Sigmoid colon (tissue), 3 donors: ENCODE measurements at regions not wholly inside any gene's neighbourhood (a gene's known extent, or its start where the extent isn't known, plus 50 kb on each side); places are given as distances from the start of the nearest gene placed in this dataset.

Experiments used
- CTCF ChIP-seq, 4 experiments: fragments of 450-650 bp in 3 of 4; fragments of 200-600 bp in 1 of 4; IDR thresholded peaks; one replicate each; pipeline ENCODE4 v1.5.1; 2016 to 2019; ENCODE audit warnings: antibody characterized with exemption in 4 of 4, mild to moderate bottlenecking in 3 of 4, moderate library complexity in 2 of 4
- POLR2A ChIP-seq, 2 donors: fragments of 450-650 bp; IDR thresholded peaks; one replicate each; pipeline ENCODE4 v1.6.1; 2016; ENCODE audit warnings: antibody characterized with exemption in 2 of 2, mild to moderate bottlenecking in 2 of 2, moderate library complexity in 2 of 2

- TF ChIP-seq POLR2A (IDR thresholded peaks at IDR 0.05) (no peak), CTCF (IDR thresholded peaks at IDR 0.05) (no peak)
Measured at GRCh38 chr5:167998148-167998767, 293.2 kb upstream of the WWC1 start.
